Rectal smooth muscle tissue (tissue), 1 donor: ENCODE measurements at regions not wholly inside any gene's neighbourhood (a gene's known extent, or its start where the extent isn't known, plus 50 kb on each side); places are given as distances from the start of the nearest gene placed in this dataset.

ENCODE experiments used
- H3K27ac ChIP-seq: one replicate; pipeline ENCODE4 v1.7.0; 2013; ENCODE audit warnings: low read depth, low read length, inconsistent platforms
- H3K27me3 ChIP-seq: one replicate; pipeline ENCODE4 v1.7.0; 2013; ENCODE audit warnings: low read length; ENCODE audit not compliant: control insufficient read depth, insufficient read depth
- H3K36me3 ChIP-seq: one replicate; pipeline ENCODE4 v1.7.0; 2013; ENCODE audit warnings: low read length; ENCODE audit not compliant: control insufficient read depth, insufficient read depth
- H3K4me1 ChIP-seq: one replicate; pipeline ENCODE4 v1.7.0; 2013; ENCODE audit warnings: low read length; ENCODE audit not compliant: control insufficient read depth, insufficient read depth
- H3K4me3 ChIP-seq: one replicate; pipeline ENCODE4 v1.7.0; 2013; ENCODE audit warnings: low read length
- H3K9ac ChIP-seq: one replicate; pipeline ENCODE4 v1.7.0; 2013; ENCODE audit warnings: low read length

GRCh38 chr7:106772655-106773108, 92.4 kb upstream of the PIK3CG start:
- no peaks in the 10 kb centered on the region for H3K4me1 ChIP-seq
- H3K27ac ChIP-seq, result no peak overlapping the region
- H3K9ac ChIP-seq, result no peak overlapping the region
- no peak overlapping the region for H3K4me3 ChIP-seq
- H3K27me3 ChIP-seq, result no peaks in the 10 kb centered on the region
- no peaks in the 10 kb centered on the region for H3K36me3 ChIP-seq

GRCh38 chr7:106773228-106773627, 91.9 kb upstream of the PIK3CG start:
- Histone ChIP-seq H3K9ac (no peak overlapping the region), H3K27ac (no peak overlapping the region), H3K27me3 (no peaks in the 10 kb centered on the region), H3K4me3 (no peak overlapping the region), H3K36me3 (no peaks in the 10 kb centered on the region), H3K4me1 (no peaks in the 10 kb centered on the region)

GRCh38 chr7:106773721-106774120, 91.4 kb upstream of the PIK3CG start:
- Histone ChIP-seq H3K4me1 (no peaks in the 10 kb centered on the region), H3K27ac (no peak overlapping the region), H3K27me3 (no peaks in the 10 kb centered on the region), H3K4me3 (no peak overlapping the region), H3K36me3 (no peaks in the 10 kb centered on the region), H3K9ac (no peak overlapping the region)

GRCh38 chr7:106774213-106774767, 90.8 kb upstream of the PIK3CG start:
- Histone ChIP-seq H3K4me1 (no peaks in the 10 kb centered on the region), H3K4me3 (no peak overlapping the region), H3K36me3 (no peaks in the 10 kb centered on the region), H3K9ac (no peak overlapping the region), H3K27me3 (no peaks in the 10 kb centered on the region), H3K27ac (no peak overlapping the region)

GRCh38 chr7:106774768-106775551, 90.1 kb upstream of the PIK3CG start:
- H3K36me3 ChIP-seq, result no peaks in the 10 kb centered on the region
- H3K4me3 ChIP-seq, result no peak overlapping the region
- no peak overlapping the region for H3K27ac ChIP-seq
- H3K27me3 ChIP-seq, result no peaks in the 10 kb centered on the region
- H3K4me1 ChIP-seq, result no peaks in the 10 kb centered on the region
- H3K9ac ChIP-seq, result no peak overlapping the region

GRCh38 chr7:106775552-106775936, 89.5 kb upstream of the PIK3CG start:
- no peak overlapping the region for H3K27ac ChIP-seq
- H3K27me3 ChIP-seq, result no peaks in the 10 kb centered on the region
- no peaks in the 10 kb centered on the region for H3K4me1 ChIP-seq
- H3K9ac ChIP-seq, result no peak overlapping the region
- H3K4me3 ChIP-seq, result no peak overlapping the region
- no peaks in the 10 kb centered on the region for H3K36me3 ChIP-seq

GRCh38 chr7:106775975-106776607, 89.0 kb upstream of the PIK3CG start:
- H3K4me1 ChIP-seq, result no peaks in the 10 kb centered on the region
- H3K36me3 ChIP-seq, result no peaks in the 10 kb centered on the region
- no peaks in the 10 kb centered on the region for H3K27me3 ChIP-seq
- H3K27ac ChIP-seq, result no peak overlapping the region
- no peak overlapping the region for H3K9ac ChIP-seq
- H3K4me3 ChIP-seq, result no peak overlapping the region

GRCh38 chr7:106776618-106777347, 88.3 kb upstream of the PIK3CG start:
- H3K4me3 ChIP-seq, result no peak overlapping the region
- H3K4me1 ChIP-seq, result no peaks in the 10 kb centered on the region
- H3K27me3 ChIP-seq, result no peaks in the 10 kb centered on the region
- no peak overlapping the region for H3K27ac ChIP-seq
- no peaks in the 10 kb centered on the region for H3K36me3 ChIP-seq
- no peak overlapping the region for H3K9ac ChIP-seq

- H3K4me1 ChIP-seq, result no peaks in the 10 kb centered on the region
- H3K27me3 ChIP-seq, result no peaks in the 10 kb centered on the region
- no peak overlapping the region for H3K27ac ChIP-seq
- no peak overlapping the region for H3K9ac ChIP-seq
- no peaks in the 10 kb centered on the region for H3K36me3 ChIP-seq
- H3K4me3 ChIP-seq, result no peak overlapping the region
Observed at GRCh38 chr7:106777674-106778299, 87.3 kb upstream of the PIK3CG start.

- H3K4me1 ChIP-seq, result no peaks in the 10 kb centered on the region
- no peaks in the 10 kb centered on the region for H3K27me3 ChIP-seq
- no peak overlapping the region for H3K9ac ChIP-seq
- H3K4me3 ChIP-seq, result no peak overlapping the region
- H3K36me3 ChIP-seq, result no peaks in the 10 kb centered on the region
- H3K27ac ChIP-seq, result no peak overlapping the region
Observed at GRCh38 chr7:106778656-106779250, 86.3 kb upstream of the PIK3CG start.

GRCh38 chr7:106779877-106780276, 85.2 kb upstream of the PIK3CG start:
- Histone ChIP-seq H3K27me3 (no peaks in the 10 kb centered on the region), H3K9ac (no peak overlapping the region), H3K4me3 (no peak overlapping the region), H3K36me3 (no peaks in the 10 kb centered on the region), H3K27ac (no peak overlapping the region), H3K4me1 (no peaks in the 10 kb centered on the region)

- Histone ChIP-seq H3K4me1 (no peaks in the 10 kb centered on the region), H3K36me3 (no peaks in the 10 kb centered on the region)
Observed at GRCh38 chr7:106781007-106781406, 84.1 kb upstream of the PIK3CG start.

More at GRCh38 chr7:106781007-106781406, 84.1 kb upstream of the PIK3CG start:
- Histone ChIP-seq H3K27me3 (no peaks in the 10 kb centered on the region), H3K9ac (no peak overlapping the region), H3K27ac (no peak overlapping the region), H3K4me3 (no peak overlapping the region)
